ENCODE measurements at regions not wholly inside any gene's neighbourhood (a gene's known extent, or its start where the extent isn't known, plus 50 kb on each side); places are given as distances from the start of the nearest gene placed in this dataset.
A peak's percentile ranks its signal among the peaks of the same experiment; 100 is the strongest.

DNA sequence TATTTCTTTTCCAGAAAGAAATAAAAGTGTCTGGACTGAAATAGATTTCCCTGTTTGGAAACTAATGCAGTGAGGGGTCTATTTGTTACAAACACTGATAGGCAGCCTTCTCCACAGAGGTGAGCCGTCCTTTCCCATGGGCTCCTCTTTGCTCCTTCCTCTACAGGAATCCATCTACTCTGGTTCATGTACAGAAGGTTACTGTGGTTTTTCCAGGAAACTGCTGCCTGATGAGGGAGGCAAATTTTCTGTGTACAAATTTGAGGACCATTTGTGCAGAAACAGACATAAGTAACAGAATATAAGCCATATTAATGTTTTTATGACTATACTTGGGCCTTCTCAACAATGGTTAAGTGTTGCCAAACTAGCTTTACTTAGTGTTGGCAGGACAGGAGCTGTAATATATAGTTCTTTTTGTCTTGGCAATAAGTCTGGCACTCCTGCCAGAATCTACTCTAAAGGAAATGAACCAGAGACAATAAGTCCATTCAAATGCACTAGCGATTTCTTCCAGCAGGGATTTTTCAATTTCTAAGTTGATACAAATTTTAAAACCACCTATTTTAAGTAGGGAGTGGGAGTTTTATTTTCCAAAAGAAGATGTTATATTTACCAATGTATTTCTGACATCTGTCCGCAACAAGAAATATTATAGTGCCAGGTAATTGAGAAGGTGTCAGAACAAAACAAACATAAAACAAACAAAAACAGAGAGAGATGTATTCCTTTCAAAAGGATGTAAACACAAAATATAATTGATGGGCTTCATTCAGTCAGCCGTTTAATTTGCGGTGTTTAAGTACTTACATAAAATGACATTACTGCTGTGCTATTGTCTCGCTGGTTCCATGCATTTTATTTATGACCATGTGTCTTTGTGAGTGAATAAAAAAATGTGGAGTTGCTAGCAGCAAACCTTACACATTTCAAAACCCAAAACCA lies 91.0 kb upstream of the NFE2L3 start:
- Mint-ChIP-seq H3K4me1 (ENCODE audit: low read depth) (peaks cover 15% of the 10 kb centered on the region), H3K27ac (no peak overlapping the region), H3K4me3 (no peak overlapping the region), H3K36me3 (ENCODE audit: low read depth) (no peaks in the 10 kb centered on the region), H3K27me3 (ENCODE audit: insufficient read depth) (peaks cover 11% of the 10 kb centered on the region), H3K9me3 (no peaks in the 10 kb centered on the region)
- DNase-seq (ENCODE audit: low spot score) = no peak
- intact Hi-C loops (cut with micrococcal nuclease) = loop anchor here (1.0 kb wide), 1 partner anchor 168 kb away; no protein-coding TSS in a partner anchor

DNA sequence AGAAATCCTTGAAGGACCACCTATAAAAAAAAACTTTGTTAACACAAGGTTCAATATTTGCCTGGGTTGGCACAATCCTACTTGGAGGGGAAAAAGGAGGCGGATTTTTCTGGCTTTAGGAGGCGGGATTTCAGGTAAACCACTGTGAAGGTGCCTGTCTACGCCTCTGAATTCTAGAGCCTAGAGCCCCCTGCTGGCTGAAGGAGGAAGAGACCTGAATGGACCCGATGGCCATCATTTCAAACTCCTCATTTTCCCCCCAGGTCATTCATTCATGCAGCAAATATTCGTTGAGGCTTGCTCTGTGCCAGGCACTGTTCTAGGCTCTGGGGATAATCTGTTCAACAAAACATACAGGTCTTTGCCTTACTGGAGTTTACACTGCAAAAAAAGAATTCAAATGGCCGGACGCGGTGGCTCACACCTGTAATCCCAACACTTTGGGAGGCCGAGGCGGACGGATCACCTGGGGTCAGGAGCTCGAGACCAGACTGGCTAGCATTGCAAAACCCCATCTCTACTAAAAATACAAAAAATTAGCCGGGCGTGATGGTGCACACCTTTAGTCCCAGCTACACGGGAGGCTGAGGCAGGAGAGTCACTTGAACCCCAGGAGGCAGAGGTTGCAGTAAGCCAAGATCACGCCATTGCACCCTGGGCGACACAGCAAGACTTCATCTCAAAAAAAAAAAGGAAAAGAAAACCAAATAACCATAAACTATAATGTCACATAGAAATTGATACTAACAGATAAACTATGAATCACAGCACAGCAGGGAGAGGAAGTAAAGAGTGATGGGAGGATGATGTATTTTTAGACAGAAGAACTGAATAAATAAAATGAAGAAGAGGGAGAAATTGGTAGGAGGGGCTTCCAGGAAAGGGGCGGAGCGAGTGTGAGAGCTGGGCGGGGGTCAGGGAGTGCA lies 90.1 kb upstream of the NFE2L3 start:
- DNase-seq (ENCODE audit: low spot score) = peak; percentile 38
- H3K4me3 Mint-ChIP-seq = no peak overlapping the region
- H3K36me3 Mint-ChIP-seq (ENCODE audit: low read depth) = no peaks in the 10 kb centered on the region
- H3K9me3 Mint-ChIP-seq = no peaks in the 10 kb centered on the region
- H3K27me3 Mint-ChIP-seq (ENCODE audit: insufficient read depth) = peaks cover 13% of the 10 kb centered on the region
- intact Hi-C loops (cut with micrococcal nuclease) = loop anchor here (1.0 kb wide), 1 partner anchor 169 kb away; no protein-coding TSS in a partner anchor
- no peak overlapping the region for H3K27ac Mint-ChIP-seq
- peaks cover 15% of the 10 kb centered on the region for H3K4me1 Mint-ChIP-seq (ENCODE audit: low read depth)

DNA sequence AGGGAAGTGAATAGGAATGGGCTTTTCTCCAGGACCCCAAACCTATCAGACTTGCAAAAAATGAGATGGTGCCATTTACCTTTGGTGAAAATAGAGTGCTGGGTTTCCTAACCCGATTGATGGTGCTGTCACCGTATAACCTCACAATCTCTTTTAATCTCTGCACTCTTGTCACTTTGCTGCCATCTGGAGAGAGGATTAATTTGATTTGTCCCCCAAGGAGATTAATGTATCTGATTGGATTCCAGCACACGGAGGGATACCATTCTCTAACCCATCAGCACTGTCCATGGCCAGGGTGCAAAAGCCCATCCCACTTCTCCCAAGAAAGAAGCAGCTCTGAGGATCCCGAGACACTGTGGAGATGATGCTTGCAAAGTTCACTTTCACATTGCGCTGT lies 86.3 kb upstream of the NFE2L3 start:
- intact Hi-C loops (cut with micrococcal nuclease) = no loop called here
- no peak overlapping the region for H3K27ac Mint-ChIP-seq
- DNase-seq (ENCODE audit: low spot score) = no peak
- peaks cover 13% of the 10 kb centered on the region for H3K4me1 Mint-ChIP-seq (ENCODE audit: low read depth)
- H3K4me3 Mint-ChIP-seq = no peak overlapping the region
- H3K9me3 Mint-ChIP-seq = no peaks in the 10 kb centered on the region
- no peaks in the 10 kb centered on the region for H3K36me3 Mint-ChIP-seq (ENCODE audit: low read depth)
- H3K27me3 Mint-ChIP-seq (ENCODE audit: insufficient read depth) = peaks cover 16% of the 10 kb centered on the region

DNA sequence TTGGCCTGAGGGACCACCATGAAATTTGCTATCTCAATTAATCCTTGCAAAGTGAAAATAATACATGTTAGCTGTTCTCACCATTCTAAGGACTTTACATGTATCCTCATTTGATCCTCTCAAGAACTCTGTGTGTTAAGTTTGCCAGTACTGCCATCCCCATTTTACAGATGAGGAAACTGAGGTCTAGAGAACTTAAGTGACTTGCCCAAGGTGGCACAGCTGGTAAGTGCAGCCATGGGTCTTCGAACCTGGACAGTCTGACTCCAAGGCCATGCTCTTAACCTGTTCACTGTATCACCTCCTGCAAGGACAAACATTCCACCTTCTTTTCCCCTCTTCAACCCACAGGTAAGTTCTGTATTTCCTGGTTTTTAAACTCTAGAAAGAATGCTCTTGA lies 85.3 kb upstream of the NFE2L3 start:
- H3K27me3 Mint-ChIP-seq (ENCODE audit: insufficient read depth) = peaks cover 20% of the 10 kb centered on the region
- DNase-seq (ENCODE audit: low spot score) = no peak
- H3K4me1 Mint-ChIP-seq (ENCODE audit: low read depth) = peaks cover 2% of the 10 kb centered on the region
- no peak overlapping the region for H3K4me3 Mint-ChIP-seq
- H3K9me3 Mint-ChIP-seq = no peaks in the 10 kb centered on the region
- intact Hi-C loops (cut with micrococcal nuclease) = no loop called here
- no peaks in the 10 kb centered on the region for H3K36me3 Mint-ChIP-seq (ENCODE audit: low read depth)
- no peak overlapping the region for H3K27ac Mint-ChIP-seq

DNA sequence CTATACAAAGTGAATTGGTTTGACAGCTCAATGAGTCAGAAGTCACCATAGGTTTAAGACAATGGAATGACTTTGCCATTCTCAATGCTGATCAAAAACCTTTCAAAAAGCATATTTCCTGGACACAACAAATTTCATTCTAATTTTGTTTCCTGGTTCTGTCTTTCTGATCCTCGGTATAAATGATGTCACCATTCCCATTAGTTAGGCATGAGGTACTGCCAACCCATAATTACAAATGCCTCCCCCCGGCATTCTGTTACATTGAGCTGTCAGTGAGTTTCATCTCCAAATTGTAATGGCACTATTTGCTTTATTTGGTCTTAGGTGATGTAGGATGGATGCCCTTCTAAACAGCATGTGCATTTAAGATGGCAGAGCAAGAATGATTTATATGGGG lies 81.7 kb upstream of the NFE2L3 start:
- H3K27me3 Mint-ChIP-seq (ENCODE audit: insufficient read depth) = peaks cover 26% of the 10 kb centered on the region
- no peak overlapping the region for H3K4me3 Mint-ChIP-seq
- intact Hi-C loops (cut with micrococcal nuclease) = no loop called here
- no peak overlapping the region for H3K27ac Mint-ChIP-seq
- H3K4me1 Mint-ChIP-seq (ENCODE audit: low read depth) = no peaks in the 10 kb centered on the region
- no peaks in the 10 kb centered on the region for H3K36me3 Mint-ChIP-seq (ENCODE audit: low read depth)
- H3K9me3 Mint-ChIP-seq = no peaks in the 10 kb centered on the region
- no peak for DNase-seq (ENCODE audit: low spot score)

DNA sequence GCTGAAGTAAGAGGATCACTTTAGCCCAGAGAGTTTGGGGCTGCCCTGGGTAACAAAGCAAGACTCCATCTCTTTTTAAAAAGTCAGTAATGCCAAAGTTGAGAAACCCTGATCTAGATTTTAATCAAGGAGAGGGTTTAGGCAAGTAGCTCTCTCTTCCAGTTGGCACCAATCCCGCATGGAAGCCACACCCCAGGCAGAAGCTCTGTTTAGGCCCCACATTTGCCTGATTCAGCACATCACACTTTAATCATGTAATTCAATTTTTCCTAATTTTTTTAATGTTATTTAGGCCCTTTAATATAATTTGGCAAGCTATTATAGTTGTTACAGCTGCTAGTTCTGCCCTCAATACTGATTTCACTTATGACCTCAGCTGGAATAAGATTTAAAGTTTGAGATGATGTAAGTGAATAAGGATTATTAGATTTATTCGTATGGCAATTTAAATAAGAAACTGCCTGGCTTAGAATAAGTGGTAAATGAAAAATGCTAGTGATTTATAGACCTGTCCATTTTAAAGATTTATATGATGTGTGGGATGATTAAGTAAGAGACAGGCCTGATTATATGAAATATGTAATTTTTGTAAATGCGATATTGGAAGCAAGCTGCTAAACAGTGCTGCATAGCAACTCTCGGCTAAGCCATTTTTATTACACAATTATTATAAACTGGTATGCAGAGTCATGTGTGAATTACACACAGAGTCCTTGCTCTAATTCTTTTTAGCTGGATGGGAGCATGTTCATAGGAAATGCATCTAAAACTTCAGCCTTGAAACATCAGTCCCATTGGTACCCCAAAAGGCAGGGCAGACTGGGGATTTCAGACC lies 80.2 kb upstream of the NFE2L3 start:
- Mint-ChIP-seq H3K9me3 (no peaks in the 10 kb centered on the region), H3K27ac (no peak overlapping the region), H3K4me1 (ENCODE audit: low read depth) (no peaks in the 10 kb centered on the region), H3K4me3 (no peak overlapping the region), H3K36me3 (ENCODE audit: low read depth) (no peaks in the 10 kb centered on the region), H3K27me3 (ENCODE audit: insufficient read depth) (peaks cover 32% of the 10 kb centered on the region)
- DNase-seq (ENCODE audit: low spot score) = no peak
- intact Hi-C loops (cut with micrococcal nuclease) = no loop called here

DNA sequence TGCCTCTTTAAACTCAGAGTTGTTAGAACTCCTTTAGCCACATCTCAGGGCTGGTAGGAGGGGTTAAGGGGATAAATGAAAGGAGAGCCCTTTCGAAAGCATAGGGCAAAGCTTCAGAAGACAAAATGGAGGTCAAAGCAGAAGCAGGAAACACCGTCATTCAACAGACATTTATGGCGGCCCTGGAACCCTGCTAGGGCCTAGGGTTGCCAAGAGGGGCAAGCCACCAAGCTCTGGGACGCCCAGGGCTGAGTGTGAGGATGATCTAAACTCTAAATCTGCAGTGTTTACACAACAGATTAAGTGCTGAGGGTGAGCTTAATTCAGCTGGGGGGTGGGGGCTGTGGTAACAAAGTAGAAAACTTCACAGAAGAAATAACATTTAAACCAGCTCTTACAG lies 79.0 kb upstream of the NFE2L3 start:
- H3K4me1 Mint-ChIP-seq (ENCODE audit: low read depth) = no peaks in the 10 kb centered on the region
- no peak overlapping the region for H3K27ac Mint-ChIP-seq
- DNase-seq (ENCODE audit: low spot score) = no peak
- no peaks in the 10 kb centered on the region for H3K36me3 Mint-ChIP-seq (ENCODE audit: low read depth)
- no peaks in the 10 kb centered on the region for H3K9me3 Mint-ChIP-seq
- H3K27me3 Mint-ChIP-seq (ENCODE audit: insufficient read depth) = peaks cover 38% of the 10 kb centered on the region
- intact Hi-C loops (cut with micrococcal nuclease) = no loop called here
- no peak overlapping the region for H3K4me3 Mint-ChIP-seq

DNA sequence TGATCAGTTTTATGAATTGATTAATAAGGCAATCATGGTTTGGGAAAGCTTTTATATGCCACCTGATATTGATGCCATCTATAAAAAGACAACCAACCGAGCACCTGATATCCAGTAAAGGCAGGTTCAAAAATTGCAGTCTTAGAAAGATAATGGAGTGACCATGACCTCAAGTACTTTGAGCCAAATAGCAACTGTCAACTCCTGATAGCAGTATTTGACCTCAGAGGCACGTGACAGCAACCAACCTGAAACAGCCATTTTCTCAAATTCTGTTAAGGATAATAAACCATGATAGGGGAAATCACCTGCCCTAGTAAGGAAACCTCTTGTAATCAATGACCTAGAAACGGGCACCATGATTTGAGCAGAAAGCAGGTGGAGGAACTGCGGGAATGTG lies 77.1 kb upstream of the NFE2L3 start:
- Mint-ChIP-seq H3K27ac (no peak overlapping the region), H3K4me1 (ENCODE audit: low read depth) (peaks cover 9% of the 10 kb centered on the region), H3K27me3 (ENCODE audit: insufficient read depth) (peaks cover 57% of the 10 kb centered on the region), H3K4me3 (no peak overlapping the region), H3K36me3 (ENCODE audit: low read depth) (no peaks in the 10 kb centered on the region), H3K9me3 (no peaks in the 10 kb centered on the region)
- intact Hi-C loops (cut with micrococcal nuclease) = loop anchor here (5.0 kb wide), 2 partner anchors 292 to 592 kb away; no protein-coding TSS in a partner anchor
- DNase-seq (ENCODE audit: low spot score) = no peak

DNA sequence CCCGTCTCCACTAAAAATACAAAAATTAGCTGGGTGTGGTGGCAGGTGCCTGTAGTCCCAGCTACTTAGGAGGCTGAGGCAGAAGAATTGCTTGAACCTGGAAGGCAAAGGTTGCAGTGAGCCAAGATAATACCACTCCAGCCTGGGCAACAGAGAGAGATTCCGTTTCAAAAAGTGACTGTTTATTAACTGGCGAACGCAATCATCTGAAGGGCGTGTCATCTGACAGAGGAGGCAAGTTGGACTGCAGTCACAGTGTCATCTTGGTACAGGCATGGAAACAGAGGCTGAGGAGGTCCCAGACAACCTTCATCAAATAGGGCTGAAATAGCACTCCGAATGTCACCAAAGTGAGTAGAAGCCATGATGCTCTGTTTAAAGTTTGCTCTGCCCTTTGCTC lies 75.3 kb upstream of the NFE2L3 start:
- peaks cover 63% of the 10 kb centered on the region for H3K27me3 Mint-ChIP-seq (ENCODE audit: insufficient read depth)
- intact Hi-C loops (cut with micrococcal nuclease) = loop anchor here (5.0 kb wide), 2 partner anchors 291 to 591 kb away; no protein-coding TSS in a partner anchor
- H3K4me3 Mint-ChIP-seq = no peak overlapping the region
- no peak overlapping the region for H3K27ac Mint-ChIP-seq
- no peaks in the 10 kb centered on the region for H3K36me3 Mint-ChIP-seq (ENCODE audit: low read depth)
- H3K4me1 Mint-ChIP-seq (ENCODE audit: low read depth) = peaks cover 9% of the 10 kb centered on the region
- no peak for DNase-seq (ENCODE audit: low spot score)
- H3K9me3 Mint-ChIP-seq = no peaks in the 10 kb centered on the region

DNA sequence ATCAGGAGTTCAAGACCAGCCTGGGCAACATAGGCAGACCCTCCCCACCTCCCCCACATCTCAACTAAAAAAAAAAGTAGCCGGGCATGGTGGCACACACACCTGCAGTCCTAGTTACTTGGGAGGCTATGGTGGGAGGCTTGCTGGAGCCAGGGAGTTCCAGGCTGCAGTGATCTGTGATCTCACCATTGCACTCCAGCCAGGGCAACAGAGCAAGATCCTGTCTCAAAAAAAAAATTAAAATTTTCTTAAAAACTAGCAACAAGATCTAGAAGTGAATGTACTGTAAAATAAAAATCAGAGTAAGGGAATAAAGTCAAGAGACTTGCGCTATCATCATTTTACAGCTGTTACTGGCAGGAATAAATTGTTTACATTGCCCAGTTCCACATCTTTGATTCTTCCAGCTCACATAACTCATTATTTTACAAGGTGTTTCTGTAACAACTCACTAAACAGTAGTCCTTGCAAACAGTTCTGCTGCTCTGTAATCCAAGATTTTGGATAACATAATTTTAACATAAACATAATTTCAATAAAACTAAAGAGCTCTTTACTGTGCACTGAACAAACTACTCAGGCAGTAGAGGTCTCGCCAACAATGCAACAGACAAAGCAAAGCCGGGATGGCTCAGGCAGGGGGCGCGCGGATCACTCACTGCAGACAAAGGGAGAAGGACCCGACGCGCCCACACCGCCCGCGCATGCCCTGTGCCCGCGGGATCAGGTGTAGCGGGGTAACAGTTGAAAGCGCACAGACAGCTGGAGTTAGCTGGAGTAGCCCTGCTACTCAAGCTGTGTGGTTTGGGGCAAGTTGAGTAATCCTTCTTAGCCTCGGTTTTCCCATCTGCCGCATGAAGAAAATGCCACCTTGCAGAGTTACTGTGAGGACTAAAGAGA lies 73.3 kb upstream of the NFE2L3 start:
- peaks cover 9% of the 10 kb centered on the region for H3K4me1 Mint-ChIP-seq (ENCODE audit: low read depth)
- peaks cover 76% of the 10 kb centered on the region for H3K27me3 Mint-ChIP-seq (ENCODE audit: insufficient read depth)
- DNase-seq (ENCODE audit: low spot score) = peak; percentile 66
- intact Hi-C loops (cut with micrococcal nuclease) = loop anchor here (1.0 to 5.0 kb wide), 4 partner anchors 185 to 589 kb away; no protein-coding TSS in a partner anchor
- no peak overlapping the region for H3K4me3 Mint-ChIP-seq
- H3K36me3 Mint-ChIP-seq (ENCODE audit: low read depth) = no peaks in the 10 kb centered on the region
- no peaks in the 10 kb centered on the region for H3K9me3 Mint-ChIP-seq
- no peak overlapping the region for H3K27ac Mint-ChIP-seq

DNA sequence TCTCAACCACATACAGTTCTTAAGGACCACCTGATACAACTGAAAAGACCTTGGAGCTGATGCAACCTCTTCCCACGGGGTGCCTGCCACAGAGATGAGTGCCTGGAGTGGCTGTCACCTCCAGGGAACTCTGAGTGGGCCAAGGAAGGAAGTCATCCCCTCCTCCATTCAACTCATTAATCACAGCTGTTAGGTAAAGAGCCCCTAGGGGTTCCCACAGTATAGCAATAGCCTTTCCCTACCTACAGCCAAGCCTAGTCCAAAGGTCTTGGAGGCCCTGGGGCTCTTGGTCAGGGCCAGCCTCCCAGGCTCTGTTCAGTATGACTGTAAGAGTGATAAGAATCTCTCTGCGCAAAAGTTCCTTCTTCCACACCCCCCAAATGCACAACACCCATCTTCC lies 70.4 kb upstream of the NFE2L3 start:
- DNase-seq (ENCODE audit: low spot score) = no peak
- Mint-ChIP-seq H3K36me3 (ENCODE audit: low read depth) (no peaks in the 10 kb centered on the region), H3K9me3 (no peaks in the 10 kb centered on the region), H3K27me3 (ENCODE audit: insufficient read depth) (peaks cover 65% of the 10 kb centered on the region), H3K4me1 (ENCODE audit: low read depth) (peaks cover 9% of the 10 kb centered on the region), H3K4me3 (no peak overlapping the region), H3K27ac (no peak overlapping the region)
- intact Hi-C loops (cut with micrococcal nuclease) = loop anchor here (10.0 kb wide), 1 partner anchor 423 kb away; no protein-coding TSS in a partner anchor
